ENCODE measurements at regions not wholly inside any gene's neighbourhood (a gene's known extent, or its start where the extent isn't known, plus 50 kb on each side); places are given as distances from the start of the nearest gene placed in this dataset.
A peak's percentile ranks its signal among the peaks of the same experiment; 100 is the strongest.
"Not testable (repeated sequence)": the region's sequence is repeated elsewhere in the genome, so short reads cannot be mapped to it uniquely, and the experiment has no call there.

DNA sequence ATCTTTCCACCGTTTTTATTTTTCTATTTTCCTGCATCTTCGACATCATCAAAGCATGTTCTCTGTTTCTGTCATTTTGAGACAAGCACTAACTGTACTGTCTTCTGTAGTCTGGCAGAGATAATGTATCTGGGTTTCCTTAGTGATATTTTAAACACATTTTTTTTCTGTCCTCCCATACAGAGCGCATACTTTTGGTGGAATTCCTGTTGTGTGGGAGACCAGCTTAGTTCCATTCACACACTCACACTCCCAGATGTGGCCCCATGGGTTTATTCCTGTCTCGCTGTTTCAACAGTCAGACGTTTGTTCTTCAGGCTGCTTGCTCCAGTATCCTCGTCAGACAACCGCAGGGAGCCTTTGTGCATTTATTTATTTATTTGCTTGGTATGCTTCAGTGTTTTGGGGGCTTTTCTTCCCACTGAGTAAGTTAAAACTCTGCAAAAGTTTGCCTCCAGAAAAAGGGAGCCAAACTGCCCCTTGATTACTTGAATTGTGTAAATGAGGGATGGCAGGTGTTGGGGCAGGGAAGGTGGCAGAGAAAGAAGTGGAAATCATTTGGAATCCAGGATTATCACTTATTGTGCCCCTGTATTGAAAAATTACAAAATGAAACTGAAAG is 456.8 kb upstream of the KLF6 start:
- H2AFZ ChIP-seq (ENCODE audit: low read depth, low read length): no peak overlapping the region
- no peaks in the 10 kb centered on the region for H3K36me3 ChIP-seq (ENCODE audit: insufficient read depth, low read length)
- Mint-ChIP-seq H3K27ac (ENCODE audit: unreplicated experiment) (peak overlapping the region; percentile 100), H3K4me3 (ENCODE audit: unreplicated experiment) (peak overlapping the region; percentile 79), H3K9me3 (ENCODE audit: unreplicated experiment) (peaks cover 13% of the 10 kb centered on the region), H3K4me1 (ENCODE audit: low read depth, unreplicated experiment) (peaks cover 62% of the 10 kb centered on the region), H3K36me3 (ENCODE audit: low read depth, unreplicated experiment) (peaks cover 5% of the 10 kb centered on the region), H3K27me3 (ENCODE audit: low read depth, unreplicated experiment) (no peaks in the 10 kb centered on the region)
- H3K4me2 ChIP-seq (ENCODE audit: low read length): peak overlapping the region; percentile 86
- H4K20me1 ChIP-seq (ENCODE audit: insufficient read depth, low read length): no peaks in the 10 kb centered on the region
- H3K9ac ChIP-seq (ENCODE audit: low read length): peak overlapping the region; percentile 98
- peak; percentile 100 for DNase-seq (ENCODE audit: low read depth)
- TF ChIP-seq EZH2 (IDR thresholded peaks at IDR 0.05; ENCODE audit: insufficient read depth, low read length) (no peak), CTCF (IDR thresholded peaks at IDR 0.05; ENCODE audit: insufficient read depth, low read depth, low read length) (no peak)
- no peaks in the 10 kb centered on the region for H3K9me3 ChIP-seq (ENCODE audit: insufficient read depth, low read depth, low read length)
- no peaks in the 10 kb centered on the region for H3K27me3 ChIP-seq (ENCODE audit: insufficient read depth, low read length)
- H3K4me3 ChIP-seq (ENCODE audit: insufficient read depth, low read depth, low read length): peak overlapping the region; percentile 52
- no peaks in the 10 kb centered on the region for H3K79me2 ChIP-seq (ENCODE audit: insufficient read depth, low read length)
- FAIRE-seq: peak; percentile 93
- peak overlapping the region; percentile 100 for H3K27ac ChIP-seq (ENCODE audit: low read depth, low read length)
- H3K4me1 ChIP-seq (ENCODE audit: insufficient read depth, low read length): peaks cover 46% of the 10 kb centered on the region

- H3K27ac ChIP-seq (ENCODE audit: low read depth, low read length): peak overlapping the region; percentile 100
- no peak for TF ChIP-seq EZH2 (IDR thresholded peaks at IDR 0.05; ENCODE audit: insufficient read depth, low read length)
- no peak for TF ChIP-seq CTCF (IDR thresholded peaks at IDR 0.05; ENCODE audit: insufficient read depth, low read depth, low read length)
- peaks cover 52% of the 10 kb centered on the region for H3K4me1 Mint-ChIP-seq (ENCODE audit: low read depth, unreplicated experiment)
- peaks cover 5% of the 10 kb centered on the region for H3K36me3 Mint-ChIP-seq (ENCODE audit: low read depth, unreplicated experiment)
- H3K27ac Mint-ChIP-seq (ENCODE audit: unreplicated experiment): peak overlapping the region; percentile 100
- peak overlapping the region; percentile 98 for H3K9ac ChIP-seq (ENCODE audit: low read length)
- no peaks in the 10 kb centered on the region for H3K79me2 ChIP-seq (ENCODE audit: insufficient read depth, low read length)
- peak overlapping the region; percentile 86 for H3K4me2 ChIP-seq (ENCODE audit: low read length)
- FAIRE-seq (peak; percentile 77), DNase-seq (ENCODE audit: low read depth) (peak; percentile 92)
- no peaks in the 10 kb centered on the region for H3K36me3 ChIP-seq (ENCODE audit: insufficient read depth, low read length)
- H3K4me3 ChIP-seq (ENCODE audit: insufficient read depth, low read depth, low read length): peak overlapping the region; percentile 32
- H3K27me3 Mint-ChIP-seq (ENCODE audit: low read depth, unreplicated experiment): no peaks in the 10 kb centered on the region
- H3K9me3 Mint-ChIP-seq (ENCODE audit: unreplicated experiment): peaks cover 11% of the 10 kb centered on the region
- no peaks in the 10 kb centered on the region for H3K9me3 ChIP-seq (ENCODE audit: insufficient read depth, low read depth, low read length)
- H3K4me3 Mint-ChIP-seq (ENCODE audit: unreplicated experiment): peak overlapping the region; percentile 7
- H3K27me3 ChIP-seq (ENCODE audit: insufficient read depth, low read length): no peaks in the 10 kb centered on the region
- H4K20me1 ChIP-seq (ENCODE audit: insufficient read depth, low read length): no peaks in the 10 kb centered on the region
- H3K4me1 ChIP-seq (ENCODE audit: insufficient read depth, low read length): peaks cover 39% of the 10 kb centered on the region
- no peak overlapping the region for H2AFZ ChIP-seq (ENCODE audit: low read depth, low read length)
These were observed 455.7 kb upstream of the KLF6 start for GRCh38 chr10:4240608-4241197.

- H3K27ac ChIP-seq (ENCODE audit: low read depth, low read length): no peak overlapping the region
- no peaks in the 10 kb centered on the region for H3K27me3 ChIP-seq (ENCODE audit: insufficient read depth, low read length)
- H3K36me3 ChIP-seq (ENCODE audit: insufficient read depth, low read length): no peaks in the 10 kb centered on the region
- no peak overlapping the region for H2AFZ ChIP-seq (ENCODE audit: low read depth, low read length)
- FAIRE-seq (no peak), DNase-seq (ENCODE audit: low read depth) (no peak)
- peaks cover 33% of the 10 kb centered on the region for H3K4me1 ChIP-seq (ENCODE audit: insufficient read depth, low read length)
- no peak overlapping the region for H3K4me3 Mint-ChIP-seq (ENCODE audit: unreplicated experiment)
- no peak overlapping the region for H3K9ac ChIP-seq (ENCODE audit: low read length)
- no peak overlapping the region for H3K4me3 ChIP-seq (ENCODE audit: insufficient read depth, low read depth, low read length)
- no peak overlapping the region for H3K4me2 ChIP-seq (ENCODE audit: low read length)
- no peaks in the 10 kb centered on the region for H3K79me2 ChIP-seq (ENCODE audit: insufficient read depth, low read length)
- H3K27ac Mint-ChIP-seq (ENCODE audit: unreplicated experiment): peak overlapping the region; percentile 100
- no peaks in the 10 kb centered on the region for H3K9me3 ChIP-seq (ENCODE audit: insufficient read depth, low read depth, low read length)
- H3K36me3 Mint-ChIP-seq (ENCODE audit: low read depth, unreplicated experiment): peaks cover 7% of the 10 kb centered on the region
- H3K27me3 Mint-ChIP-seq (ENCODE audit: low read depth, unreplicated experiment): no peaks in the 10 kb centered on the region
- H3K9me3 Mint-ChIP-seq (ENCODE audit: unreplicated experiment): peaks cover 8% of the 10 kb centered on the region
- peaks cover 39% of the 10 kb centered on the region for H3K4me1 Mint-ChIP-seq (ENCODE audit: low read depth, unreplicated experiment)
- no peaks in the 10 kb centered on the region for H4K20me1 ChIP-seq (ENCODE audit: insufficient read depth, low read length)
- no peak for TF ChIP-seq EZH2 (IDR thresholded peaks at IDR 0.05; ENCODE audit: insufficient read depth, low read length)
- TF ChIP-seq CTCF (IDR thresholded peaks at IDR 0.05; ENCODE audit: insufficient read depth, low read depth, low read length): no peak
These were observed 454.2 kb upstream of the KLF6 start for GRCh38 chr10:4239186-4239585.

- not testable (repeated sequence) for H3K36me3 Mint-ChIP-seq (ENCODE audit: low read depth, unreplicated experiment); H2AFZ ChIP-seq (ENCODE audit: low read depth, low read length); FAIRE-seq; H3K27me3 ChIP-seq (ENCODE audit: insufficient read depth, low read length); DNase-seq (ENCODE audit: low read depth); H3K9ac ChIP-seq (ENCODE audit: low read length); H3K9me3 ChIP-seq (ENCODE audit: insufficient read depth, low read depth, low read length); H3K4me3 Mint-ChIP-seq (ENCODE audit: unreplicated experiment); H3K36me3 ChIP-seq (ENCODE audit: insufficient read depth, low read length); H4K20me1 ChIP-seq (ENCODE audit: insufficient read depth, low read length); H3K27ac Mint-ChIP-seq (ENCODE audit: unreplicated experiment); H3K27me3 Mint-ChIP-seq (ENCODE audit: low read depth, unreplicated experiment); H3K27ac ChIP-seq (ENCODE audit: low read depth, low read length); H3K4me2 ChIP-seq (ENCODE audit: low read length); H3K4me3 ChIP-seq (ENCODE audit: insufficient read depth, low read depth, low read length); H3K79me2 ChIP-seq (ENCODE audit: insufficient read depth, low read length)
- peaks cover 15% of the 10 kb centered on the region for H3K4me1 ChIP-seq (ENCODE audit: insufficient read depth, low read length)
- Mint-ChIP-seq H3K9me3 (ENCODE audit: unreplicated experiment) (peaks cover 17% of the 10 kb centered on the region), H3K4me1 (ENCODE audit: low read depth, unreplicated experiment) (peaks cover 24% of the 10 kb centered on the region)
These were observed 451.9 kb upstream of the KLF6 start for GRCh38 chr10:4236905-4237304.
